ENCODE measurements at regions not wholly inside any gene's neighbourhood (a gene's known extent, or its start where the extent isn't known, plus 50 kb on each side); places are given as distances from the start of the nearest gene placed in this dataset.

GRCh38 chr2:106970471-106971261 is 84.7 kb upstream of the ST6GAL2 start:
- Histone ChIP-seq H3K9me3 (ENCODE audit: insufficient read depth, low read length) (no peaks in the 10 kb centered on the region), H3K27ac (ENCODE audit: low read length) (no peak overlapping the region), H3K4me1 (ENCODE audit: low read length) (no peaks in the 10 kb centered on the region), H3K9ac (ENCODE audit: low read length) (no peak overlapping the region), H3K27me3 (ENCODE audit: low read depth, low read length) (no peaks in the 10 kb centered on the region), H3K4me2 (ENCODE audit: low read length) (no peak overlapping the region), H3K36me3 (replicated peaks; ENCODE audit: low read depth, low read length) (no peaks in the 10 kb centered on the region), H2AFZ (ENCODE audit: low read depth, low read length) (no peak overlapping the region), H3K79me2 (ENCODE audit: low read length) (no peaks in the 10 kb centered on the region), H3K4me3 (ENCODE audit: low read length) (no peak overlapping the region), H4K20me1 (ENCODE audit: insufficient read depth, low read length) (no peaks in the 10 kb centered on the region)
- TF ChIP-seq EZH2phosphoT487 (IDR thresholded peaks at IDR 0.05; ENCODE audit: low read depth) = no peak
- no peak for TF ChIP-seq CTCF (IDR thresholded peaks at IDR 0.05; ENCODE audit: low read depth, low read length)

- Histone ChIP-seq H3K4me1 (ENCODE audit: low read length) (no peaks in the 10 kb centered on the region), H3K27me3 (ENCODE audit: low read depth, low read length) (no peaks in the 10 kb centered on the region), H3K9me3 (ENCODE audit: insufficient read depth, low read length) (no peaks in the 10 kb centered on the region), H4K20me1 (ENCODE audit: insufficient read depth, low read length) (no peaks in the 10 kb centered on the region), H3K4me3 (ENCODE audit: low read length) (no peak overlapping the region), H3K9ac (ENCODE audit: low read length) (no peak overlapping the region), H3K4me2 (ENCODE audit: low read length) (no peak overlapping the region), H3K27ac (ENCODE audit: low read length) (no peak overlapping the region), H2AFZ (ENCODE audit: low read depth, low read length) (no peak overlapping the region), H3K36me3 (replicated peaks; ENCODE audit: low read depth, low read length) (no peaks in the 10 kb centered on the region), H3K79me2 (ENCODE audit: low read length) (no peaks in the 10 kb centered on the region)
- TF ChIP-seq CTCF (IDR thresholded peaks at IDR 0.05; ENCODE audit: low read depth, low read length) = no peak
- no peak for TF ChIP-seq EZH2phosphoT487 (IDR thresholded peaks at IDR 0.05; ENCODE audit: low read depth)
These were observed 86.8 kb upstream of the ST6GAL2 start for GRCh38 chr2:106972782-106973181.

- Histone ChIP-seq H3K79me2 (ENCODE audit: low read length) (no peaks in the 10 kb centered on the region), H3K4me3 (ENCODE audit: low read length) (no peak overlapping the region), H3K9ac (ENCODE audit: low read length) (no peak overlapping the region), H3K4me2 (ENCODE audit: low read length) (no peak overlapping the region), H3K36me3 (replicated peaks; ENCODE audit: low read depth, low read length) (no peaks in the 10 kb centered on the region), H2AFZ (ENCODE audit: low read depth, low read length) (no peak overlapping the region), H3K27me3 (ENCODE audit: low read depth, low read length) (no peaks in the 10 kb centered on the region), H3K4me1 (ENCODE audit: low read length) (no peaks in the 10 kb centered on the region), H3K27ac (ENCODE audit: low read length) (no peak overlapping the region), H4K20me1 (ENCODE audit: insufficient read depth, low read length) (no peaks in the 10 kb centered on the region), H3K9me3 (ENCODE audit: insufficient read depth, low read length) (no peaks in the 10 kb centered on the region)
- TF ChIP-seq CTCF (IDR thresholded peaks at IDR 0.05; ENCODE audit: low read depth, low read length) (no peak), EZH2phosphoT487 (IDR thresholded peaks at IDR 0.05; ENCODE audit: low read depth) (no peak)
These were observed 88.9 kb upstream of the ST6GAL2 start for GRCh38 chr2:106974891-106975290.

- H3K4me2 ChIP-seq (ENCODE audit: low read length) = no peak overlapping the region
- H3K9ac ChIP-seq (ENCODE audit: low read length) = no peak overlapping the region
- H3K27ac ChIP-seq (ENCODE audit: low read length) = no peak overlapping the region
- H2AFZ ChIP-seq (ENCODE audit: low read depth, low read length) = no peak overlapping the region
- H4K20me1 ChIP-seq (ENCODE audit: insufficient read depth, low read length) = no peaks in the 10 kb centered on the region
- TF ChIP-seq CTCF (IDR thresholded peaks at IDR 0.05; ENCODE audit: low read depth, low read length) (no peak), EZH2phosphoT487 (IDR thresholded peaks at IDR 0.05; ENCODE audit: low read depth) (no peak)
- H3K36me3 ChIP-seq (replicated peaks; ENCODE audit: low read depth, low read length) = no peaks in the 10 kb centered on the region
- H3K27me3 ChIP-seq (ENCODE audit: low read depth, low read length) = no peaks in the 10 kb centered on the region
- H3K79me2 ChIP-seq (ENCODE audit: low read length) = no peaks in the 10 kb centered on the region
- H3K4me1 ChIP-seq (ENCODE audit: low read length) = no peaks in the 10 kb centered on the region
- H3K9me3 ChIP-seq (ENCODE audit: insufficient read depth, low read length) = no peaks in the 10 kb centered on the region
- H3K4me3 ChIP-seq (ENCODE audit: low read length) = no peak overlapping the region
These were observed 89.7 kb upstream of the ST6GAL2 start for GRCh38 chr2:106975641-106976040.
